DMS53 (cell line): ENCODE measurements at regions not wholly inside any gene's neighbourhood (a gene's known extent, or its start where the extent isn't known, plus 50 kb on each side); places are given as distances from the start of the nearest gene placed in this dataset.

Experiments
- DNase-seq: peaks from one replicate; lab custom pipeline; 2025; lab: John Stamatoyannopoulos, UW

GRCh38 chr16:55264949-55265348 is 59.1 kb upstream of the IRX6 start:
- peak; percentile 17 for DNase-seq

- no peak for DNase-seq
These were observed 58.1 kb upstream of the IRX6 start for GRCh38 chr16:55265926-55266325.

GRCh38 chr16:55271945-55272513 is 52.0 kb upstream of the IRX6 start:
- DNase-seq = no peak

- no peak for DNase-seq
These were observed 51.3 kb upstream of the IRX6 start for GRCh38 chr16:55272744-55273143.

- no peak for DNase-seq
These were observed 50.6 kb upstream of the IRX6 start for GRCh38 chr16:55273356-55273755.

GRCh38 chr16:55273959-55274358 is 50.0 kb upstream of the IRX6 start:
- no peak for DNase-seq
